ENCODE measurements at regions not wholly inside any gene's neighbourhood (a gene's known extent, or its start where the extent isn't known, plus 50 kb on each side); places are given as distances from the start of the nearest gene placed in this dataset.

GRCh38 chr5:120919017-120919416, 454.9 kb downstream of the PRR16 start:
- no peaks in the 10 kb centered on the region for H3K79me2 ChIP-seq (ENCODE audit: insufficient read depth)
- no peak overlapping the region for H3K27ac ChIP-seq (ENCODE audit: low read depth in 2 of 2, low read length in 1 of 2)
- no peak overlapping the region for H3K9ac ChIP-seq
- H2AFZ ChIP-seq (ENCODE audit: low read depth), result no peak overlapping the region
- ChIA-PET POLR2A (no interaction called here), CTCF (interaction anchor here (0.7 kb wide), 1 partner anchor 193 kb away, joined by 3 read pairs; no protein-coding TSS in a partner anchor)
- H3F3A ChIP-seq (replicated peaks; ENCODE audit: insufficient read depth), result no peaks in the 10 kb centered on the region
- no peaks in the 10 kb centered on the region for H3K27me3 ChIP-seq (ENCODE audit: insufficient read depth)
- TF ChIP-seq TCF12 (IDR thresholded peaks at IDR 0.05) (no peak), FOXJ3 (CRISPR knock-in tag; IDR thresholded peaks at IDR 0.05) (no peak), GABPA (IDR thresholded peaks at IDR 0.05; ENCODE audit: low read depth) (no peak), ELF1 (IDR thresholded peaks at IDR 0.05) (no peak), EP300 (IDR thresholded peaks at IDR 0.05; ENCODE audit: borderline replicate concordance in 1 of 2, low read depth in 1 of 2, low read length in 1 of 2) (no peak), SIN3A (IDR thresholded peaks at IDR 0.05; ENCODE audit: borderline replicate concordance, low read depth, low read length) (no peak)
- H3K9me3 ChIP-seq, result no peaks in the 10 kb centered on the region
- DNase-seq, result no peak
- no peaks in the 10 kb centered on the region for H3K4me1 ChIP-seq (ENCODE audit: control insufficient read depth in 1 of 2, insufficient read depth in 2 of 2, low read depth in 1 of 2, low read length in 1 of 2)
- H4K20me1 ChIP-seq (ENCODE audit: insufficient read depth), result no peaks in the 10 kb centered on the region
- 90% methylated on average over 2 of the region's 2 CpGs for WGBS (ENCODE audit: low lambda C conversion rate)
- H3K36me3 ChIP-seq (replicated peaks in 1 of 2; ENCODE audit: control insufficient read depth in 1 of 2, insufficient read depth in 2 of 2, low read length in 1 of 2), result no peaks in the 10 kb centered on the region
- H3K9me2 ChIP-seq, result no peaks in the 10 kb centered on the region
- no peak overlapping the region for H3K4me2 ChIP-seq
- no peak overlapping the region for H3K4me3 ChIP-seq (ENCODE audit: low read depth in 2 of 2, low read length in 1 of 2)

GRCh38 chr5:120923026-120923425, 458.9 kb downstream of the PRR16 start:
- WGBS (ENCODE audit: low lambda C conversion rate), result 92% methylated on average over 3 of the region's 3 CpGs
- Histone ChIP-seq H3K9me3 (no peaks in the 10 kb centered on the region), H3K9ac (no peak overlapping the region), H3K27me3 (ENCODE audit: insufficient read depth) (no peaks in the 10 kb centered on the region), H4K20me1 (ENCODE audit: insufficient read depth) (no peaks in the 10 kb centered on the region), H3K79me2 (ENCODE audit: insufficient read depth) (no peaks in the 10 kb centered on the region), H3F3A (replicated peaks; ENCODE audit: insufficient read depth) (no peaks in the 10 kb centered on the region), H3K4me3 (ENCODE audit: low read depth in 2 of 2, low read length in 1 of 2) (no peak overlapping the region), H3K36me3 (replicated peaks in 1 of 2; ENCODE audit: control insufficient read depth in 1 of 2, insufficient read depth in 2 of 2, low read length in 1 of 2) (no peaks in the 10 kb centered on the region), H3K4me2 (no peak overlapping the region), H3K27ac (ENCODE audit: low read depth in 2 of 2, low read length in 1 of 2) (no peak overlapping the region), H3K9me2 (no peaks in the 10 kb centered on the region), H2AFZ (ENCODE audit: low read depth) (no peak overlapping the region), H3K4me1 (ENCODE audit: control insufficient read depth in 1 of 2, insufficient read depth in 2 of 2, low read depth in 1 of 2, low read length in 1 of 2) (no peaks in the 10 kb centered on the region; a peak in 1 of 4 replicates)
- CTCF ChIA-PET, result interaction anchor here (0.8 kb wide), 1 partner anchor 244 kb away, joined by 4 read pairs; no protein-coding TSS in a partner anchor
- TF ChIP-seq USF1 (IDR thresholded peaks at IDR 0.05; ENCODE audit: borderline replicate concordance, low read depth) (no peak), FOXJ3 (CRISPR knock-in tag; IDR thresholded peaks at IDR 0.05) (no peak), SMC3 (IDR thresholded peaks at IDR 0.05; ENCODE audit: low read depth, low read length) (no peak), TAF1 (IDR thresholded peaks at IDR 0.05; ENCODE audit: borderline replicate concordance, low read depth, low read length) (no peak), REST (IDR thresholded peaks at IDR 0.05; ENCODE audit: low read depth, low read length) (no peak)
- POLR2A ChIA-PET, result no interaction called here
- no peak for DNase-seq

Measured in SK-N-SH (cell line).